Upper lobe of left lung (tissue), 4 donors: ENCODE measurements at regions not wholly inside any gene's neighbourhood (a gene's known extent, or its start where the extent isn't known, plus 50 kb on each side); places are given as distances from the start of the nearest gene placed in this dataset.

Source experiments
- EP300 ChIP-seq, 4 donors: sonication (generic); formaldehyde crosslinking; IDR thresholded peaks; one replicate each; pipeline ENCODE4 v1.5.1; 2017; ENCODE audit warnings: antibody characterized with exemption in 4 of 4, control low read depth in 2 of 4
- TF ChIP-seq, protein P1 (sequence below), 6 experiments: fragments of 450-650 bp in 4 of 6; fragments of 200-600 bp in 2 of 6; sonication (generic) in 2 of 6; IDR thresholded peaks; one replicate each; pipeline ENCODE4 v1.5.1; 2016 to 2019; ENCODE audit warnings: antibody characterized with exemption in 6 of 6

- TF ChIP-seq, protein P1, sequence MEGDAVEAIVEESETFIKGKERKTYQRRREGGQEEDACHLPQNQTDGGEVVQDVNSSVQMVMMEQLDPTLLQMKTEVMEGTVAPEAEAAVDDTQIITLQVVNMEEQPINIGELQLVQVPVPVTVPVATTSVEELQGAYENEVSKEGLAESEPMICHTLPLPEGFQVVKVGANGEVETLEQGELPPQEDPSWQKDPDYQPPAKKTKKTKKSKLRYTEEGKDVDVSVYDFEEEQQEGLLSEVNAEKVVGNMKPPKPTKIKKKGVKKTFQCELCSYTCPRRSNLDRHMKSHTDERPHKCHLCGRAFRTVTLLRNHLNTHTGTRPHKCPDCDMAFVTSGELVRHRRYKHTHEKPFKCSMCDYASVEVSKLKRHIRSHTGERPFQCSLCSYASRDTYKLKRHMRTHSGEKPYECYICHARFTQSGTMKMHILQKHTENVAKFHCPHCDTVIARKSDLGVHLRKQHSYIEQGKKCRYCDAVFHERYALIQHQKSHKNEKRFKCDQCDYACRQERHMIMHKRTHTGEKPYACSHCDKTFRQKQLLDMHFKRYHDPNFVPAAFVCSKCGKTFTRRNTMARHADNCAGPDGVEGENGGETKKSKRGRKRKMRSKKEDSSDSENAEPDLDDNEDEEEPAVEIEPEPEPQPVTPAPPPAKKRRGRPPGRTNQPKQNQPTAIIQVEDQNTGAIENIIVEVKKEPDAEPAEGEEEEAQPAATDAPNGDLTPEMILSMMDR (IDR thresholded peaks at IDR 0.05): no peak
- no peak for TF ChIP-seq EP300 (IDR thresholded peaks at IDR 0.05)
Observed at GRCh38 chr20:39897058-39897457, 792.0 kb downstream of the MAFB start.
